ENCODE measurements at regions not wholly inside any gene's neighbourhood (a gene's known extent, or its start where the extent isn't known, plus 50 kb on each side); places are given as distances from the start of the nearest gene placed in this dataset.

GRCh38 chr12:88409257-88409656, 171.0 kb downstream of the KITLG start:
- no peaks in the 10 kb centered on the region for H3K27me3 Mint-ChIP-seq
- ChIA-PET POLR2A (no interaction called here), CTCF (interaction anchor here (0.7 kb wide), 1 partner anchor 239 kb away, joined by 3 read pairs; no protein-coding TSS in a partner anchor)
- ATAC-seq (no peak), DNase-seq (no peak)
- H3K9me3 Mint-ChIP-seq, result no peaks in the 10 kb centered on the region
- H3K4me1 Mint-ChIP-seq (ENCODE audit: low read depth), result no peaks in the 10 kb centered on the region
- intact Hi-C loops (cut with micrococcal nuclease), result no loop called here
- no peak for TF ChIP-seq CTCF (IDR thresholded peaks at IDR 0.05)
- no peak overlapping the region for H3K4me3 Mint-ChIP-seq
- no peak overlapping the region for H3K27ac Mint-ChIP-seq
- no peaks in the 10 kb centered on the region for H3K36me3 Mint-ChIP-seq (ENCODE audit: low read depth)

GRCh38 chr12:88411689-88412088, 168.6 kb downstream of the KITLG start:
- no peaks in the 10 kb centered on the region for H3K4me1 Mint-ChIP-seq (ENCODE audit: low read depth)
- no peak for TF ChIP-seq CTCF (IDR thresholded peaks at IDR 0.05)
- H3K27me3 Mint-ChIP-seq, result no peaks in the 10 kb centered on the region
- no peak overlapping the region for H3K4me3 Mint-ChIP-seq
- ATAC-seq (no peak), DNase-seq (no peak)
- ChIA-PET POLR2A (no interaction called here), CTCF (no interaction called here)
- no peak overlapping the region for H3K27ac Mint-ChIP-seq
- intact Hi-C loops (cut with micrococcal nuclease), result no loop called here
- H3K9me3 Mint-ChIP-seq, result no peaks in the 10 kb centered on the region
- H3K36me3 Mint-ChIP-seq (ENCODE audit: low read depth), result no peaks in the 10 kb centered on the region

- intact Hi-C loops (cut with micrococcal nuclease), result no loop called here
- Mint-ChIP-seq H3K9me3 (no peaks in the 10 kb centered on the region), H3K4me1 (ENCODE audit: low read depth) (no peaks in the 10 kb centered on the region), H3K4me3 (no peak overlapping the region), H3K27ac (no peak overlapping the region), H3K27me3 (no peaks in the 10 kb centered on the region), H3K36me3 (ENCODE audit: low read depth) (no peaks in the 10 kb centered on the region)
- ChIA-PET CTCF (no interaction called here), POLR2A (no interaction called here)
- ATAC-seq, result no peak
- no peak for TF ChIP-seq CTCF (IDR thresholded peaks at IDR 0.05)
- no peak for DNase-seq
These were observed 166.6 kb downstream of the KITLG start for GRCh38 chr12:88413646-88414045.

GRCh38 chr12:88416155-88416554, 164.1 kb downstream of the KITLG start:
- Mint-ChIP-seq H3K27ac (no peak overlapping the region), H3K4me1 (ENCODE audit: low read depth) (no peaks in the 10 kb centered on the region), H3K36me3 (ENCODE audit: low read depth) (no peaks in the 10 kb centered on the region), H3K9me3 (no peaks in the 10 kb centered on the region), H3K27me3 (no peaks in the 10 kb centered on the region), H3K4me3 (no peak overlapping the region)
- ATAC-seq (no peak), DNase-seq (no peak)
- ChIA-PET CTCF (no interaction called here), POLR2A (no interaction called here)
- intact Hi-C loops (cut with micrococcal nuclease), result no loop called here
- TF ChIP-seq CTCF (IDR thresholded peaks at IDR 0.05), result no peak

- no peak for ATAC-seq
- CTCF ChIA-PET, result no interaction called here
These were observed 163.5 kb downstream of the KITLG start for GRCh38 chr12:88416786-88417185.

More at GRCh38 chr12:88416786-88417185, 163.5 kb downstream of the KITLG start:
- Mint-ChIP-seq H3K4me1 (ENCODE audit: low read depth) (no peaks in the 10 kb centered on the region), H3K27me3 (no peaks in the 10 kb centered on the region), H3K27ac (no peak overlapping the region), H3K36me3 (ENCODE audit: low read depth) (no peaks in the 10 kb centered on the region), H3K4me3 (no peak overlapping the region), H3K9me3 (no peaks in the 10 kb centered on the region)
- POLR2A ChIA-PET, result no interaction called here
- no peak for TF ChIP-seq CTCF (IDR thresholded peaks at IDR 0.05)
- intact Hi-C loops (cut with micrococcal nuclease), result no loop called here
- DNase-seq, result no peak

Data from activated CD8-positive, alpha-beta T cell treated with anti-CD3 and anti-CD28 coated beads for 36 hours (primary cell).